Testis (tissue), 2 donors: ENCODE measurements at regions not wholly inside any gene's neighbourhood (a gene's known extent, or its start where the extent isn't known, plus 50 kb on each side); places are given as distances from the start of the nearest gene placed in this dataset.

ENCODE experiments used
- CTCF ChIP-seq, 3 experiments: fragments of 450-650 bp in 2 of 3; fragments of 200-600 bp in 1 of 3; sonication (generic) in 1 of 3; IDR thresholded peaks; one replicate each; pipeline ENCODE4 v1.5.1; 2016 to 2019; ENCODE audit warnings: antibody characterized with exemption in 3 of 3, mild to moderate bottlenecking in 2 of 3, moderate library complexity in 1 of 3
- POLR2A ChIP-seq: fragments of 450-650 bp; IDR thresholded peaks from one replicate; pipeline ENCODE4 v1.6.1; 2017; ENCODE audit warnings: antibody characterized with exemption, mild to moderate bottlenecking, moderate library complexity

GRCh38 chr14:50022661-50023060 lies 93.7 kb downstream of the VCPKMT start:
- TF ChIP-seq CTCF (IDR thresholded peaks at IDR 0.05): no peak
- no peak for TF ChIP-seq POLR2A
